GM23338 (cell line): ENCODE measurements at regions not wholly inside any gene's neighbourhood (a gene's known extent, or its start where the extent isn't known, plus 50 kb on each side); places are given as distances from the start of the nearest gene placed in this dataset.

Experiments used
- ATAC-seq: fragments of 200-7000 bp; cut with Tn5 transposase; 3 replicates; pipeline ENCODE4 v1.9.1; 2020
- DNase-seq: peaks from one replicate; pipeline ENCODE4 v3.0.0-alpha.2; 2015; ENCODE audit warnings: low spot score
- H2AFZ ChIP-seq: fragments of 200-600 bp; sonication (generic); 2 replicates; pipeline ENCODE4 v1.8.0; 2016; ENCODE audit warnings: antibody characterized with exemption, mild to moderate bottlenecking, moderate library complexity
- H3F3A ChIP-seq: fragments of 200-600 bp; sonication (generic); replicated peaks from 2 replicates; pipeline ENCODE4 v1.8.0; 2017; ENCODE audit warnings: antibody characterized with exemption, mixed run types, low read depth
- H3K27ac ChIP-seq: fragments of 200-600 bp; sonication (generic); 2 replicates; pipeline ENCODE4 v1.6.1; 2016; ENCODE audit warnings: low read depth
- H3K27me3 ChIP-seq: fragments of 200-600 bp; sonication (generic); 2 replicates; pipeline ENCODE4 v1.8.0; 2016; ENCODE audit warnings: mild to moderate bottlenecking, mixed run types, moderate library complexity; ENCODE audit not compliant: insufficient read depth
- H3K36me3 ChIP-seq: fragments of 200-600 bp; sonication (generic); 2 replicates; pipeline ENCODE4 v1.8.0; 2016; ENCODE audit warnings: mild to moderate bottlenecking; ENCODE audit not compliant: insufficient read depth
- H3K4me1 ChIP-seq: fragments of 200-600 bp; sonication (generic); 2 replicates; pipeline ENCODE4 v1.8.0; 2016; ENCODE audit warnings: mild to moderate bottlenecking, moderate library complexity; ENCODE audit not compliant: insufficient read depth
- H3K4me2 ChIP-seq: fragments of 200-600 bp; sonication (generic); 2 replicates; pipeline ENCODE4 v1.7.1; 2017; ENCODE audit warnings: mixed run types
- H3K4me3 ChIP-seq: fragments of 200-600 bp; sonication (generic); 2 replicates; pipeline ENCODE4 v1.6.1; 2016; ENCODE audit warnings: mixed run types
- H3K79me2 ChIP-seq: fragments of 200-600 bp; sonication (generic); replicated peaks from 2 replicates; pipeline ENCODE4 v1.8.0; 2017; ENCODE audit warnings: mild to moderate bottlenecking; ENCODE audit not compliant: insufficient read depth
- H3K9me2 ChIP-seq: fragments of 200-600 bp; sonication (generic); 2 replicates; pipeline ENCODE4 v1.8.0; 2017; ENCODE audit not compliant: insufficient read depth
- H4K20me1 ChIP-seq: fragments of 200-600 bp; sonication (generic); replicated peaks from 2 replicates; pipeline ENCODE4 v1.8.0; 2017; ENCODE audit warnings: mild to moderate bottlenecking; ENCODE audit not compliant: insufficient read depth
- H3K27ac Mint-ChIP-seq: 2 replicates; pipeline ENCODE4 v1.8.0; 2020; ENCODE audit warnings: inconsistent platforms, mild to moderate bottlenecking, moderate library complexity, mixed read lengths
- H3K27me3 Mint-ChIP-seq: 3 replicates; pipeline ENCODE4 v1.8.0; 2022; ENCODE audit warnings: low read depth, mild to moderate bottlenecking, moderate library complexity, mixed read lengths, inconsistent platforms; ENCODE audit not compliant: insufficient read depth, poor library complexity
- H3K36me3 Mint-ChIP-seq: 3 replicates; pipeline ENCODE4 v1.8.0; 2021; ENCODE audit warnings: low read depth, mild to moderate bottlenecking, inconsistent platforms, moderate library complexity, mixed read lengths
- H3K4me1 Mint-ChIP-seq: 3 replicates; pipeline ENCODE4 v1.8.0; 2020; ENCODE audit warnings: mild to moderate bottlenecking, inconsistent platforms, mixed read lengths
- H3K4me3 Mint-ChIP-seq: 3 replicates; pipeline ENCODE4 v1.8.0; 2021; ENCODE audit warnings: moderate library complexity, mild to moderate bottlenecking, inconsistent platforms, mixed read lengths
- H3K9me3 Mint-ChIP-seq: 3 replicates; pipeline ENCODE4 v1.8.0; 2020; ENCODE audit warnings: moderate library complexity, mild to moderate bottlenecking, inconsistent platforms, mixed read lengths
- CREB1 ChIP-seq: fragments of 250-450 bp; sonication (Bioruptor Pico); IDR thresholded peaks from 2 replicates; pipeline ENCODE4 v1.5.0; 2020; ENCODE audit warnings: low read depth, mild to moderate bottlenecking, moderate library complexity
- ETS1 ChIP-seq: IDR thresholded peaks from 2 replicates; pipeline ENCODE4 v1.6.1; 2016; ENCODE audit warnings: antibody characterized with exemption
- EZH2 ChIP-seq: fragments of 200-600 bp; sonication (generic); IDR thresholded peaks from one replicate; pipeline ENCODE4 v1.8.0; 2017; ENCODE audit warnings: antibody characterized with exemption, mild to moderate bottlenecking, low read depth; ENCODE audit not compliant: unreplicated experiment
- EZH2phosphoT487 ChIP-seq: fragments of 200-600 bp; sonication (generic); IDR thresholded peaks from one replicate; pipeline ENCODE4 v1.8.1; 2018; ENCODE audit warnings: antibody characterized with exemption; ENCODE audit not compliant: unreplicated experiment
- JUNB ChIP-seq: IDR thresholded peaks from one replicate; pipeline ENCODE4 v1.6.1; 2016; ENCODE audit warnings: antibody characterized with exemption; ENCODE audit not compliant: unreplicated experiment
- NANOG ChIP-seq: IDR thresholded peaks from 2 replicates; pipeline ENCODE4 v1.6.1; 2016; ENCODE audit warnings: antibody characterized with exemption, borderline replicate concordance
- POLR2AphosphoS5 ChIP-seq: IDR thresholded peaks from 2 replicates; pipeline ENCODE4 v1.6.1; 2016; ENCODE audit warnings: antibody characterized with exemption, low read depth
- STAT1 ChIP-seq: IDR thresholded peaks from one replicate; pipeline ENCODE4 v1.6.1; 2016; ENCODE audit warnings: antibody characterized with exemption; ENCODE audit not compliant: unreplicated experiment
- ZNF114 ChIP-seq: fragments of 250-450 bp; sonication (Bioruptor Pico); IDR thresholded peaks from 2 replicates; pipeline ENCODE4 v1.5.0; 2020; ENCODE audit warnings: mild to moderate bottlenecking, moderate library complexity
- ZNF331 ChIP-seq: fragments of 250-450 bp; sonication (Bioruptor Pico); IDR thresholded peaks from 2 replicates; pipeline ENCODE4 v1.5.0; 2020; ENCODE audit warnings: low read depth, mild to moderate bottlenecking, moderate library complexity
- TF ChIP-seq, protein P1 (sequence below): IDR thresholded peaks from one replicate; pipeline ENCODE4 v1.6.1; 2018; ENCODE audit warnings: antibody characterized with exemption; ENCODE audit not compliant: unreplicated experiment
- TF ChIP-seq, protein P2 (sequence below), 2 experiments: fragments of 200-600 bp in 1 of 2; sonication (generic) in 1 of 2; conservative IDR thresholded peaks; 2 replicates each; pipeline versions ENCODE4 v1.5.1 to v1.6.1; 2016 to 2017; ENCODE audit warnings: antibody characterized with exemption in 2 of 2, low read depth in 2 of 2, mild to moderate bottlenecking in 2 of 2, moderate library complexity in 1 of 2

DNA sequence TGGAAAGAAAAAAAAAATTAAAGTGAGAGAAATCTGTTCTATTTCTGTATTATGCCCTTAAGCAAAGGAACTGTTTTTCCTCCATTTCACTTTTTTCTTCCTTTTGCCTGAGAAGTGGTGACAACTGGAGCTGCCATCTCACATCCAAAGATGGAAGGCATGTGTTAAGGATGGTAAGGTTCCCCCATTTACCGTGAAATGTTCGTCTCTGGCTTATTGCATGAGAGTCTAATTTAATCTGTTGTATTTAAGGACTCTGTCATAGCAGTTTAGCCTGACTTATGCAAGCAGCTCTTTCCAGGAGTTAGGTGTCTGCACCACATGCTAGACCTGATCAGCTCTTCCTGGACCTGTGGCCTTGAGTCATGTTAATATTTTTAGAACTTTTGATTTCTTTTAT, 389.5 kb upstream of the MAP3K7 start (continued):
- TF ChIP-seq EZH2 (no peak), ZNF331 (CRISPR knock-in tag) (no peak), NANOG (no peak), CREB1 (no peak)

GRCh38 chr6:90975741-90976140, 388.9 kb upstream of the MAP3K7 start:
- H3K9me2 ChIP-seq, result 0 out of 2 replicates have a peak, but pooled peaks cover 4% of the 10 kb centered on the region
- H3K36me3 ChIP-seq, result no peaks in the 10 kb centered on the region
- no peaks in the 10 kb centered on the region for H3K79me2 ChIP-seq
- no peak overlapping the region for H3K4me2 ChIP-seq
- TF ChIP-seq CREB1 (no peak), ETS1 (no peak), NANOG (no peak), JUNB (no peak), ZNF331 (CRISPR knock-in tag) (no peak), POLR2AphosphoS5 (no peak), EZH2phosphoT487 (no peak), ZNF114 (no peak), EZH2 (no peak), STAT1 (no peak)
- TF ChIP-seq, protein P1, sequence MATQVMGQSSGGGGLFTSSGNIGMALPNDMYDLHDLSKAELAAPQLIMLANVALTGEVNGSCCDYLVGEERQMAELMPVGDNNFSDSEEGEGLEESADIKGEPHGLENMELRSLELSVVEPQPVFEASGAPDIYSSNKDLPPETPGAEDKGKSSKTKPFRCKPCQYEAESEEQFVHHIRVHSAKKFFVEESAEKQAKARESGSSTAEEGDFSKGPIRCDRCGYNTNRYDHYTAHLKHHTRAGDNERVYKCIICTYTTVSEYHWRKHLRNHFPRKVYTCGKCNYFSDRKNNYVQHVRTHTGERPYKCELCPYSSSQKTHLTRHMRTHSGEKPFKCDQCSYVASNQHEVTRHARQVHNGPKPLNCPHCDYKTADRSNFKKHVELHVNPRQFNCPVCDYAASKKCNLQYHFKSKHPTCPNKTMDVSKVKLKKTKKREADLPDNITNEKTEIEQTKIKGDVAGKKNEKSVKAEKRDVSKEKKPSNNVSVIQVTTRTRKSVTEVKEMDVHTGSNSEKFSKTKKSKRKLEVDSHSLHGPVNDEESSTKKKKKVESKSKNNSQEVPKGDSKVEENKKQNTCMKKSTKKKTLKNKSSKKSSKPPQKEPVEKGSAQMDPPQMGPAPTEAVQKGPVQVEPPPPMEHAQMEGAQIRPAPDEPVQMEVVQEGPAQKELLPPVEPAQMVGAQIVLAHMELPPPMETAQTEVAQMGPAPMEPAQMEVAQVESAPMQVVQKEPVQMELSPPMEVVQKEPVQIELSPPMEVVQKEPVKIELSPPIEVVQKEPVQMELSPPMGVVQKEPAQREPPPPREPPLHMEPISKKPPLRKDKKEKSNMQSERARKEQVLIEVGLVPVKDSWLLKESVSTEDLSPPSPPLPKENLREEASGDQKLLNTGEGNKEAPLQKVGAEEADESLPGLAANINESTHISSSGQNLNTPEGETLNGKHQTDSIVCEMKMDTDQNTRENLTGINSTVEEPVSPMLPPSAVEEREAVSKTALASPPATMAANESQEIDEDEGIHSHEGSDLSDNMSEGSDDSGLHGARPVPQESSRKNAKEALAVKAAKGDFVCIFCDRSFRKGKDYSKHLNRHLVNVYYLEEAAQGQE, result no peak
- no peaks in the 10 kb centered on the region for H3K9me3 Mint-ChIP-seq
- no peaks in the 10 kb centered on the region for H3K36me3 Mint-ChIP-seq
- H3K27ac ChIP-seq, result no peak overlapping the region
- H3K27ac Mint-ChIP-seq, result no peak overlapping the region
- H3K4me1 Mint-ChIP-seq, result peaks cover 16% of the 10 kb centered on the region
- no peak for DNase-seq
- no peak for ATAC-seq
- no peak overlapping the region for H3K4me3 ChIP-seq
- H2AFZ ChIP-seq, result no peak overlapping the region
- H3K27me3 Mint-ChIP-seq, result peaks cover 3% of the 10 kb centered on the region
- H3K4me3 Mint-ChIP-seq, result no peak overlapping the region
- H3K4me1 ChIP-seq, result peaks cover 10% of the 10 kb centered on the region; the same call in 1 of the 2 replicates
- no peaks in the 10 kb centered on the region for H3K27me3 ChIP-seq
- H4K20me1 ChIP-seq, result no peaks in the 10 kb centered on the region
- H3F3A ChIP-seq, result no peaks in the 10 kb centered on the region

- no peak overlapping the region for H3K4me2 ChIP-seq
- Mint-ChIP-seq H3K36me3 (no peaks in the 10 kb centered on the region), H3K4me3 (no peak overlapping the region), H3K27ac (no peak overlapping the region), H3K9me3 (no peaks in the 10 kb centered on the region), H3K4me1 (peaks cover 16% of the 10 kb centered on the region), H3K27me3 (no peaks in the 10 kb centered on the region)
- H3K27me3 ChIP-seq, result no peaks in the 10 kb centered on the region
- H3F3A ChIP-seq, result no peaks in the 10 kb centered on the region
- ATAC-seq (no peak), DNase-seq (no peak)
- no peaks in the 10 kb centered on the region for H3K36me3 ChIP-seq
- peaks cover 10% of the 10 kb centered on the region; the same call in 1 of the 2 replicates for H3K9me2 ChIP-seq
- no peak overlapping the region for H2AFZ ChIP-seq
- peaks cover 10% of the 10 kb centered on the region; the same call in 1 of the 2 replicates for H3K4me1 ChIP-seq
- no peak overlapping the region for H3K4me3 ChIP-seq
- no peaks in the 10 kb centered on the region for H3K79me2 ChIP-seq
- H4K20me1 ChIP-seq, result no peaks in the 10 kb centered on the region
- H3K27ac ChIP-seq, result no peak overlapping the region
- TF ChIP-seq EZH2phosphoT487 (no peak), EZH2 (no peak), CREB1 (no peak), ZNF331 (CRISPR knock-in tag) (no peak), NANOG (no peak), STAT1 (no peak)
- TF ChIP-seq, protein P2, sequence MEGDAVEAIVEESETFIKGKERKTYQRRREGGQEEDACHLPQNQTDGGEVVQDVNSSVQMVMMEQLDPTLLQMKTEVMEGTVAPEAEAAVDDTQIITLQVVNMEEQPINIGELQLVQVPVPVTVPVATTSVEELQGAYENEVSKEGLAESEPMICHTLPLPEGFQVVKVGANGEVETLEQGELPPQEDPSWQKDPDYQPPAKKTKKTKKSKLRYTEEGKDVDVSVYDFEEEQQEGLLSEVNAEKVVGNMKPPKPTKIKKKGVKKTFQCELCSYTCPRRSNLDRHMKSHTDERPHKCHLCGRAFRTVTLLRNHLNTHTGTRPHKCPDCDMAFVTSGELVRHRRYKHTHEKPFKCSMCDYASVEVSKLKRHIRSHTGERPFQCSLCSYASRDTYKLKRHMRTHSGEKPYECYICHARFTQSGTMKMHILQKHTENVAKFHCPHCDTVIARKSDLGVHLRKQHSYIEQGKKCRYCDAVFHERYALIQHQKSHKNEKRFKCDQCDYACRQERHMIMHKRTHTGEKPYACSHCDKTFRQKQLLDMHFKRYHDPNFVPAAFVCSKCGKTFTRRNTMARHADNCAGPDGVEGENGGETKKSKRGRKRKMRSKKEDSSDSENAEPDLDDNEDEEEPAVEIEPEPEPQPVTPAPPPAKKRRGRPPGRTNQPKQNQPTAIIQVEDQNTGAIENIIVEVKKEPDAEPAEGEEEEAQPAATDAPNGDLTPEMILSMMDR (conservative IDR thresholded peaks at IDR 0.05; ENCODE audit: low read depth in 2 of 2), result no peak
- TF ChIP-seq, protein P1, result no peak
Measured at GRCh38 chr6:90973188-90973587, 386.3 kb upstream of the MAP3K7 start.
